A549 (cell line): ENCODE measurements at regions not wholly inside any gene's neighbourhood (a gene's known extent, or its start where the extent isn't known, plus 50 kb on each side); places are given as distances from the start of the nearest gene placed in this dataset.

Experiments
- ATAC-seq, 2 experiments: fragments of 200-7000 bp in 1 of 2; fragments of >200 bp in 1 of 2; cut with Nextera tagmentation in 1 of 2; cut with Tn5 transposase in 1 of 2; 3 replicates each; pipeline versions ENCODE4 v1.8.0 to v1.9.1; 2018 to 2020; ENCODE audit warnings: mild to moderate bottlenecking in 1 of 2, moderate library complexity in 1 of 2
- CTCF ChIA-PET: fragments of 300-600 bp; sonication (Branson Sonifier 250); formaldehyde crosslinking; extraction: SDS; loops from one replicate; lab custom pipeline; 2021; ENCODE audit warnings: antibody characterized with exemption, inconsistent platforms; lab: Yijun Ruan, JAX
- POLR2A ChIA-PET: fragments of 350-600 bp; formaldehyde crosslinking; extraction: SDS; loops from one replicate; lab custom pipeline; 2021; ENCODE audit warnings: antibody characterized with exemption, inconsistent platforms; lab: Yijun Ruan, JAX
- DNase-seq, 2 experiments: peaks; one replicate each; pipeline versions ENCODE4 v3.0.0 to v3.0.0-alpha.2; 2011 to 2016; ENCODE audit warnings: low read depth in 1 of 2, low spot score in 1 of 2
- FAIRE-seq: peaks from 2 replicates; lab custom pipeline; 2011; peaks lifted over from hg19 to GRCh38; lab: Jason Lieb, UNC
- H3K27ac ChIP-seq, 2 experiments: fragments of >200 bp; sonication (Bioruptor Twin); formaldehyde crosslinking; 3 replicates each; pipeline ENCODE4 v1.5.1; 2016 to 2017
- H3K4me1 ChIP-seq: fragments of >200 bp; sonication (Bioruptor Twin); formaldehyde crosslinking; 3 replicates; pipeline ENCODE4 v1.6.1; 2016
- H3K4me2 ChIP-seq: fragments of >200 bp; sonication (Bioruptor Twin); formaldehyde crosslinking; 3 replicates; pipeline ENCODE4 v1.6.1; 2016
- H3K4me3 ChIP-seq: fragments of >200 bp; sonication (Bioruptor Twin); formaldehyde crosslinking; 3 replicates; pipeline ENCODE4 v1.5.1; 2016
- H3K9me3 ChIP-seq: fragments of >200 bp; sonication (Bioruptor Twin); formaldehyde crosslinking; 3 replicates; pipeline ENCODE4 v1.6.1; 2016
- ATOH8 ChIP-seq: fragments of 250-450 bp; sonication (Bioruptor Pico); IDR thresholded peaks from 2 replicates; pipeline ENCODE4 v1.5.0; 2020; ENCODE audit warnings: low read depth, mild to moderate bottlenecking, moderate library complexity
- BHLHE40 ChIP-seq: IDR thresholded peaks from 2 replicates; pipeline ENCODE4 v1.6.1; 2012; ENCODE audit warnings: low read depth, low read length, inconsistent platforms
- CEBPB ChIP-seq, 2 experiments: fragments of >200 bp in 1 of 2; sonication (Bioruptor Twin) in 1 of 2; formaldehyde crosslinking in 1 of 2; IDR thresholded peaks; 2 replicates each; pipeline ENCODE4 v1.6.1; 2012 to 2016
- CHD2 ChIP-seq: fragments of 150-350 bp; IDR thresholded peaks from 2 replicates; pipeline ENCODE4 v1.6.1; 2014; ENCODE audit warnings: low read length; ENCODE audit not compliant: partially characterized antibody
- EHF ChIP-seq: fragments of 250-450 bp; sonication (Bioruptor Pico); IDR thresholded peaks from 2 replicates; pipeline ENCODE4 v1.5.0; 2020; ENCODE audit warnings: mild to moderate bottlenecking
- EHMT2 ChIP-seq: fragments of 200-600 bp; sonication (generic); IDR thresholded peaks from 2 replicates; pipeline ENCODE4 v1.6.1; 2016; ENCODE audit warnings: antibody characterized with exemption, low read depth, mild to moderate bottlenecking, moderate library complexity
- EP300 ChIP-seq, 2 experiments: fragments of >200 bp; sonication (Bioruptor Twin); formaldehyde crosslinking; IDR thresholded peaks; 2 replicates in 1 of 2; 3 replicates in 1 of 2; pipeline ENCODE4 v1.6.1; 2016 to 2017
- HES2 ChIP-seq: fragments of >200 bp; sonication (Bioruptor Twin); formaldehyde crosslinking; IDR thresholded peaks from 2 replicates; pipeline ENCODE4 v1.6.1; 2016
- HEYL ChIP-seq: fragments of 250-450 bp; sonication (Bioruptor Pico); IDR thresholded peaks from 2 replicates; pipeline ENCODE4 v1.8.0; 2021; ENCODE audit warnings: mild to moderate bottlenecking, moderate library complexity
- HOXB5 ChIP-seq: fragments of 250-450 bp; sonication (Bioruptor Pico); IDR thresholded peaks from 2 replicates; pipeline ENCODE4 v1.5.0; 2020; ENCODE audit warnings: mild to moderate bottlenecking, moderate library complexity
- JUN ChIP-seq, 2 experiments: fragments of >200 bp; sonication (Bioruptor Twin); formaldehyde crosslinking; IDR thresholded peaks; 2 replicates in 1 of 2; 3 replicates in 1 of 2; pipeline ENCODE4 v1.6.1; 2016 to 2017
- JUNB ChIP-seq: fragments of >200 bp; sonication (Bioruptor Twin); formaldehyde crosslinking; IDR thresholded peaks from 2 replicates; pipeline ENCODE4 v1.6.1; 2016
- MAZ ChIP-seq: fragments of 150-350 bp; IDR thresholded peaks from 2 replicates; pipeline ENCODE4 v1.6.1; 2014; ENCODE audit warnings: antibody characterized with exemption, low read depth, low read length, borderline replicate concordance
- MYC ChIP-seq: IDR thresholded peaks from 2 replicates; pipeline ENCODE4 v1.6.1; 2012; ENCODE audit warnings: mild to moderate bottlenecking, inconsistent platforms, low read length, improper control_type of control experiment, borderline replicate concordance
- NR3C1 ChIP-seq: fragments of >200 bp; sonication (Bioruptor Twin); formaldehyde crosslinking; IDR thresholded peaks from 3 replicates; pipeline ENCODE4 v1.6.1; 2017
- PHF8 ChIP-seq: fragments of 200-600 bp; sonication (generic); IDR thresholded peaks from 2 replicates; pipeline ENCODE4 v1.6.1; 2016; ENCODE audit warnings: low read depth, mild to moderate bottlenecking, antibody characterized with exemption, moderate library complexity, borderline replicate concordance
- RCOR1 ChIP-seq: fragments of 150-350 bp; IDR thresholded peaks from 2 replicates; pipeline ENCODE4 v1.6.1; 2014; ENCODE audit warnings: antibody characterized with exemption, low read length, low read depth
- RFX5 ChIP-seq: fragments of 450-650 bp; IDR thresholded peaks from 2 replicates; pipeline ENCODE4 v1.7.1; 2014; ENCODE audit warnings: antibody characterized with exemption, mild to moderate bottlenecking, moderate library complexity
- ZFP36 ChIP-seq: fragments of 450-650 bp; IDR thresholded peaks from 2 replicates; pipeline ENCODE4 v1.6.1; 2014; ENCODE audit warnings: borderline replicate concordance; ENCODE audit not compliant: partially characterized antibody
- WGBS: methylation state at CpG from one replicate; pipeline ENCODE4 v1.1.6; 2017; ENCODE audit errors: missing lambda C conversion rate; 5-methylcytosine and 5-hydroxymethylcytosine counted together
- TF ChIP-seq, protein P1 (sequence below): fragments of 450-650 bp; IDR thresholded peaks from 2 replicates; pipeline ENCODE4 v1.6.1; 2014; ENCODE audit warnings: antibody characterized with exemption
- TF ChIP-seq, protein P2 (sequence below): fragments of 150-350 bp; IDR thresholded peaks from 2 replicates; pipeline ENCODE4 v1.6.1; 2014; ENCODE audit warnings: low read depth, mild to moderate bottlenecking, low read length
- TF ChIP-seq, protein P3 (sequence below): IDR thresholded peaks from 2 replicates; pipeline ENCODE4 v1.6.1; 2012; ENCODE audit warnings: low read depth, borderline replicate concordance

DNA sequence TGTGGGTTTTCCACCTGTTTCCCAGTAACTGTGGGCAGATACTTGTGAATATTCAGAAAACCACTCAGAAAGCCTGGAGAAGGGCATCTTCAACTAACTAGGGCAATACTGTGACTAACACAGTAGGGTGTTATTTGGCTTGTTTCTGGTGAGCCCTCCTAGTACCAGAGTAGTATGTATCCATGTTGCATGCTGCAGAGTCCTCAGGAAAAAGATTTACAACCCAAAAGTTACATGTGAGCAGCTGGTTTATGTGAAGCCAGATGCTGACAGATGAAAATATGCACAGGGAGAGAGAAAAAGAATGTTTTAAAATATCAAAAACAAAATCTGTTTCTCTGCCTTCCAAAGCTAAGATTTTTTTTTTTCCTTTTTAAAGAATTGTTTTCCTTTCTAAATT is 333.2 kb upstream of the UBE2E3 start:
- CTCF ChIA-PET = interaction anchor here (1.3 kb wide), 1 partner anchor 25 kb away, joined by 3 read pairs; no protein-coding TSS in a partner anchor
- H3K4me2 ChIP-seq = no peak overlapping the region
- H3K27ac ChIP-seq = no peak overlapping the region
- TF ChIP-seq, protein P1, sequence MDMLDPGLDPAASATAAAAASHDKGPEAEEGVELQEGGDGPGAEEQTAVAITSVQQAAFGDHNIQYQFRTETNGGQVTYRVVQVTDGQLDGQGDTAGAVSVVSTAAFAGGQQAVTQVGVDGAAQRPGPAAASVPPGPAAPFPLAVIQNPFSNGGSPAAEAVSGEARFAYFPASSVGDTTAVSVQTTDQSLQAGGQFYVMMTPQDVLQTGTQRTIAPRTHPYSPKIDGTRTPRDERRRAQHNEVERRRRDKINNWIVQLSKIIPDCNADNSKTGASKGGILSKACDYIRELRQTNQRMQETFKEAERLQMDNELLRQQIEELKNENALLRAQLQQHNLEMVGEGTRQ = no peak
- no peak for TF ChIP-seq EHF (CRISPR knock-in tag)
- ATAC-seq = no peak
- FAIRE-seq = no peak
- H3K4me1 ChIP-seq = peaks cover 9% of the 10 kb centered on the region; the same call in 1 of the 3 replicates
- DNase-seq = no peak
- H3K9me3 ChIP-seq = no peaks in the 10 kb centered on the region
- POLR2A ChIA-PET = no interaction called here
- H3K4me3 ChIP-seq = no peak overlapping the region

DNA sequence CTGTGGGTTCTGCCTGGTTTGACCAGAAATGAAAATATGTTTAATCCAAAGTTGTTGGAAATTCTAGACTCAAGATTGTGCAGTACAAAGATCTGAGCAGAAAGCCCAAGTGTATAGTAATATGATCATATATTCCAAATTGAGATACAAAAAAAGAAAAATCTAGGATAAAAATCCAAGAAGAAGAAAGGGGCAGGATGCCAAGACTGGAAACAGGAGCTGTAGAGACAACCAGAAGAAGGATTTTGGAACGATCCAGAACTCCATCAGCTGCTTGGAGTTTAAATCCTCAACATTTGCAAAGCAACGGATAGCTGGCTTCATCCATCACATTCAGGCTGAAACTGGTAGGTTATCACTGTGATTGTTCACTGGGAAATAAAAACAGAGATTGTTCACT is 333.6 kb upstream of the UBE2E3 start:
- no peak for DNase-seq
- no peak overlapping the region for H3K4me3 ChIP-seq
- 66% methylated on average over 2 of the region's 2 CpGs for WGBS
- CTCF ChIA-PET = interaction anchor here (1.3 kb wide), 1 partner anchor 25 kb away, joined by 3 read pairs; no protein-coding TSS in a partner anchor
- no peak for FAIRE-seq
- H3K9me3 ChIP-seq = no peaks in the 10 kb centered on the region
- no peak for ATAC-seq
- H3K4me2 ChIP-seq = no peak overlapping the region
- H3K4me1 ChIP-seq = peaks cover 9% of the 10 kb centered on the region; the same call in 1 of the 3 replicates
- POLR2A ChIA-PET = no interaction called here
- TF ChIP-seq, protein P2, sequence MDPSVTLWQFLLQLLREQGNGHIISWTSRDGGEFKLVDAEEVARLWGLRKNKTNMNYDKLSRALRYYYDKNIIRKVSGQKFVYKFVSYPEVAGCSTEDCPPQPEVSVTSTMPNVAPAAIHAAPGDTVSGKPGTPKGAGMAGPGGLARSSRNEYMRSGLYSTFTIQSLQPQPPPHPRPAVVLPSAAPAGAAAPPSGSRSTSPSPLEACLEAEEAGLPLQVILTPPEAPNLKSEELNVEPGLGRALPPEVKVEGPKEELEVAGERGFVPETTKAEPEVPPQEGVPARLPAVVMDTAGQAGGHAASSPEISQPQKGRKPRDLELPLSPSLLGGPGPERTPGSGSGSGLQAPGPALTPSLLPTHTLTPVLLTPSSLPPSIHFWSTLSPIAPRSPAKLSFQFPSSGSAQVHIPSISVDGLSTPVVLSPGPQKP = no peak
- TF ChIP-seq, protein P3, sequence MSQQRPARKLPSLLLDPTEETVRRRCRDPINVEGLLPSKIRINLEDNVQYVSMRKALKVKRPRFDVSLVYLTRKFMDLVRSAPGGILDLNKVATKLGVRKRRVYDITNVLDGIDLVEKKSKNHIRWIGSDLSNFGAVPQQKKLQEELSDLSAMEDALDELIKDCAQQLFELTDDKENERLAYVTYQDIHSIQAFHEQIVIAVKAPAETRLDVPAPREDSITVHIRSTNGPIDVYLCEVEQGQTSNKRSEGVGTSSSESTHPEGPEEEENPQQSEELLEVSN = no peak
- TF ChIP-seq ZFP36 = no peak
- no peak for TF ChIP-seq ATOH8 (CRISPR knock-in tag)
- no peak for TF ChIP-seq HEYL (CRISPR knock-in tag)
- TF ChIP-seq EHMT2 = no peak
- TF ChIP-seq PHF8 = no peak
- TF ChIP-seq HOXB5 (CRISPR knock-in tag) = no peak
- no peak for TF ChIP-seq CEBPB (IDR thresholded peaks at IDR 0.05)
- no peak for TF ChIP-seq RCOR1
- no peak for TF ChIP-seq MYC
- H3K27ac ChIP-seq = no peak overlapping the region

DNA sequence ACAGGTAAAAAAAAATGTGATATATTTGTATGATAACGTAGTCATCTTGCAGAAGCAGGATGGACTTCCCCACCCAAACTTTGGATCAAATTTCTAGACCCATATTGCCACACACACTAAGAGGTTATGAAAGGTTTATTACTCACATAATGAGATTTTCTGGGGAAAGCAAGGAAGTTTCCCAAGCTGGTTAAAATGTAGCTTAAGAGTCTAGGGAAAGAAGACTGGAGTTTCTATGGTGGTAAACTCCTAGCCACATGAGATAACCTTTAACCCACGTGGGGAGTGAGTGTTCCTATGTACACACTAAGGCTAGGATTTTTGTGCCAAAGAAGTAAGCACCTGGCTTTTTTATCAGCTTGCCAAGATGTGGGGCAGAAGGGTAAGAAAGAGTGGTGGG is 335.7 kb upstream of the UBE2E3 start:
- TF ChIP-seq CHD2 (no peak), HES2 (no peak), JUN (IDR thresholded peaks at IDR 0.05) (peak in 1 of 2 experiments; percentile 22; a peak in 1 of 5 replicates), BHLHE40 (no peak), CEBPB (IDR thresholded peaks at IDR 0.05) (peak; percentile 34 to 69; a peak in 3 of 4 replicates), EP300 (IDR thresholded peaks at IDR 0.05) (0 out of 5 replicates have a peak, but pooled peaks of 1 of the 2 experiments have one; percentile 26), JUNB (peak; percentile 51), NR3C1 (no peak), MAZ (no peak), ZFP36 (no peak), RFX5 (no peak), RCOR1 (no peak)
- ATAC-seq (peak; percentile 39 to 62; a peak in 4 of 6 replicates), FAIRE-seq (no peak), DNase-seq (peak in 1 of 2 experiments; percentile 32)
- peaks cover 9% of the 10 kb centered on the region; the same call in 1 of the 3 replicates for H3K4me1 ChIP-seq
- 0 out of 3 replicates have a peak overlapping the region, but pooled peaks have one; percentile 15 for H3K4me2 ChIP-seq
- ChIA-PET POLR2A (interaction anchor here (1.2 to 1.5 kb wide), 2 partner anchors 12 to 84 kb away, joined by 3 read pairs; no protein-coding TSS in a partner anchor), CTCF (no interaction called here)
- H3K27ac ChIP-seq = no peak overlapping the region
- 13% methylated on average over 2 of the region's 2 CpGs for WGBS
- no peaks in the 10 kb centered on the region for H3K9me3 ChIP-seq
- no peak overlapping the region for H3K4me3 ChIP-seq
